K562 (cell line): ENCODE measurements at regions not wholly inside any gene's neighbourhood (a gene's known extent, or its start where the extent isn't known, plus 50 kb on each side); places are given as distances from the start of the nearest gene placed in this dataset.

Experiments
- ATAC-seq: fragments of 200-7000 bp; cut with Tn5 transposase; 3 replicates; pipeline ENCODE4 v1.9.1; 2020; ENCODE audit warnings: moderate library complexity
- BruUV-seq: library from RNA; stranded (reverse); fragments of 400-500 nt; replicated peaks from 2 replicates; lab custom pipeline; 2021; lab: Mats Ljungman, UMichigan
- CTCF ChIA-PET: fragments of 300-600 bp; formaldehyde crosslinking; extraction: SDS; loops from one replicate; lab custom pipeline; 2021; ENCODE audit warnings: low intra/inter-chr PET ratio; lab: Yijun Ruan, JAX
- POLR2A ChIA-PET: fragments of 300-600, 350-650 bp; sonication (Branson Sonifier 250); formaldehyde crosslinking; extraction: SDS; loops from one replicate; lab custom pipeline; 2021; ENCODE audit warnings: antibody characterized with exemption, inconsistent platforms; lab: Yijun Ruan, JAX
- DNase-seq, 4 experiments: peaks; one replicate each; pipeline versions ENCODE4 v3.0.0 to v3.0.0-alpha.2; 2011 to 2018; ENCODE audit warnings: low spot score in 3 of 4, mixed read lengths in 3 of 4; ENCODE audit errors: extremely low read depth in 1 of 4
- FAIRE-seq: peaks from 2 replicates; lab custom pipeline; 2011; peaks lifted over from hg19 to GRCh38; lab: Jason Lieb, UNC
- H2AFZ ChIP-seq: 2 replicates; pipeline ENCODE4 v1.6.0; 2011; ENCODE audit warnings: low read depth, low read length, control low read depth, inconsistent platforms
- H3K27ac ChIP-seq: fragments of 200-600 bp; 3 replicates; pipeline ENCODE4 v1.8.0; 2011; ENCODE audit warnings: low read depth, mild to moderate bottlenecking, control low read depth, inconsistent platforms, low read length, moderate library complexity, mixed read lengths; ENCODE audit errors: extremely low read depth
- H3K27me3 ChIP-seq, 2 experiments: fragments of 300-600 bp in 1 of 2; 2 replicates in 1 of 2; 3 replicates in 1 of 2; pipeline versions ENCODE4 v1.6.0 to v1.8.0; 2011; ENCODE audit warnings: inconsistent platforms in 2 of 2, low read length in 2 of 2, mild to moderate bottlenecking in 1 of 2, mixed read lengths in 1 of 2, moderate library complexity in 1 of 2; ENCODE audit not compliant: control insufficient read depth in 2 of 2, insufficient read depth in 2 of 2
- H3K36me3 ChIP-seq: fragments of 300-600 bp; 3 replicates; pipeline ENCODE4 v1.8.0; 2011; ENCODE audit warnings: mild to moderate bottlenecking, low read length, inconsistent platforms; ENCODE audit not compliant: control insufficient read depth, insufficient read depth
- H3K4me1 ChIP-seq, 2 experiments: fragments of 200-600 bp in 1 of 2; replicated peaks in 1 of 2; 2 replicates in 1 of 2; 3 replicates in 1 of 2; pipeline versions ENCODE4 v1.5.1 to v1.8.0; 2011; ENCODE audit warnings: inconsistent platforms in 2 of 2, low read length in 2 of 2, mild to moderate bottlenecking in 1 of 2, mixed read lengths in 1 of 2, moderate library complexity in 1 of 2; ENCODE audit not compliant: control insufficient read depth in 2 of 2, insufficient read depth in 2 of 2
- H3K4me2 ChIP-seq: 2 replicates; pipeline ENCODE4 v1.6.1; 2011; ENCODE audit warnings: low read length, control low read depth, inconsistent platforms, mixed read lengths; ENCODE audit not compliant: insufficient read depth
- H3K4me3 ChIP-seq: fragments of 200-600 bp; sonication (generic), shearing (Covaris generic); 2 replicates; pipeline ENCODE4 v1.5.1; 2016; ENCODE audit warnings: control low read depth, inconsistent platforms
- H3K79me2 ChIP-seq: fragments of 200-600 bp; 3 replicates; pipeline ENCODE4 v1.8.0; 2011; ENCODE audit warnings: low read length, inconsistent platforms; ENCODE audit not compliant: control insufficient read depth, insufficient read depth
- H3K9ac ChIP-seq, 2 experiments: 2 replicates each; pipeline versions ENCODE4 v1.6.0 to v1.6.1; 2011; ENCODE audit warnings: low read depth in 2 of 2, low read length in 2 of 2, control low read depth in 1 of 2, inconsistent platforms in 1 of 2, mild to moderate bottlenecking in 1 of 2, mixed read lengths in 1 of 2; ENCODE audit not compliant: insufficient read depth in 1 of 2
- H3K9me1 ChIP-seq: one replicate; pipeline ENCODE4 v1.6.0; 2011; ENCODE audit warnings: inconsistent platforms, mild to moderate bottlenecking, low read length, moderate library complexity; ENCODE audit not compliant: control insufficient read depth, insufficient read depth
- H3K9me3 ChIP-seq: replicated peaks from 2 replicates; pipeline ENCODE4 v1.5.1; 2011; ENCODE audit warnings: low read depth, low read length, inconsistent platforms; ENCODE audit not compliant: control insufficient read depth, insufficient read depth
- H4K20me1 ChIP-seq: replicated peaks from 2 replicates; pipeline ENCODE4 v1.6.1; 2011; ENCODE audit warnings: low read length, inconsistent platforms, mixed read lengths; ENCODE audit not compliant: control insufficient read depth, insufficient read depth
- ARID1B ChIP-seq: fragments of 450-650 bp; IDR thresholded peaks from 2 replicates; pipeline ENCODE4 v1.6.1; 2016; ENCODE audit warnings: antibody characterized with exemption, mild to moderate bottlenecking, inconsistent platforms
- CC2D1A ChIP-seq: fragments of 450-650 bp; IDR thresholded peaks from 2 replicates; pipeline ENCODE4 v1.6.1; 2017; ENCODE audit warnings: mild to moderate bottlenecking
- CEBPG ChIP-seq, 3 experiments: fragments of 200-800 bp in 1 of 3; sonication (Bioruptor generic) in 1 of 3; sonication (generic) in 1 of 3; formaldehyde crosslinking in 1 of 3; IDR thresholded peaks in 2 of 3; conservative IDR thresholded peaks in 1 of 3; 2 replicates each; pipeline versions ENCODE4 v1.6.1 to v1.8.0; 2016 to 2022; ENCODE audit warnings: missing compliant biosample characterization in 2 of 3, missing genetic modification characterization in 2 of 3, mild to moderate bottlenecking in 1 of 3, missing genetic modification reagents in 1 of 3
- CREB1 ChIP-seq, 2 experiments: sonication (generic) in 1 of 2; formaldehyde crosslinking in 1 of 2; IDR thresholded peaks; 2 replicates each; pipeline versions ENCODE4 v1.6.1 to v1.8.0; 2012 to 2022; ENCODE audit warnings: inconsistent platforms in 1 of 2, mild to moderate bottlenecking in 1 of 2, missing genetic modification reagents in 1 of 2, moderate library complexity in 1 of 2
- EHMT2 ChIP-seq: fragments of 450-650 bp; IDR thresholded peaks from 2 replicates; pipeline ENCODE4 v1.6.1; 2018; ENCODE audit warnings: antibody characterized with exemption
- ELF4 ChIP-seq: fragments of 450-650 bp; formaldehyde crosslinking; IDR thresholded peaks from 2 replicates; pipeline ENCODE4 v1.4.0; 2022; ENCODE audit warnings: missing genetic modification characterization
- FOXJ2 ChIP-seq: fragments of 200-800 bp; sonication (Bioruptor generic); IDR thresholded peaks from 2 replicates; pipeline ENCODE4 v1.6.1; 2016; ENCODE audit warnings: missing genetic modification characterization, missing compliant biosample characterization
- FOXJ3 ChIP-seq: sonication (generic); formaldehyde crosslinking; IDR thresholded peaks from 2 replicates; pipeline ENCODE4 v1.4.0; 2020; ENCODE audit warnings: mild to moderate bottlenecking, missing genetic modification reagents
- FUS ChIP-seq: fragments of 200-400 bp; formaldehyde crosslinking; optimal IDR thresholded peaks from 2 replicates; pipeline ENCODE3; 2017; ENCODE audit warnings: low read depth, low read length
- IRF2 ChIP-seq: sonication (generic); formaldehyde crosslinking; IDR thresholded peaks from 2 replicates; pipeline ENCODE4 v1.8.1; 2022; ENCODE audit warnings: mild to moderate bottlenecking, missing genetic modification reagents
- MAZ ChIP-seq, 2 experiments: fragments of 450-650 bp in 1 of 2; sonication (generic) in 1 of 2; formaldehyde crosslinking; IDR thresholded peaks in 1 of 2; conservative IDR thresholded peaks in 1 of 2; 2 replicates each; pipeline versions ENCODE4 v1.4.0 to v1.5.0; 2020; ENCODE audit warnings: mild to moderate bottlenecking in 1 of 2, missing genetic modification reagents in 1 of 2
- NR2F6 ChIP-seq: fragments of 450-650 bp; formaldehyde crosslinking; IDR thresholded peaks from 2 replicates; pipeline ENCODE4 v1.4.0; 2020; ENCODE audit warnings: mild to moderate bottlenecking
- RHOXF2B ChIP-seq: fragments of 250-450 bp; sonication (Bioruptor Pico); conservative IDR thresholded peaks from 2 replicates; pipeline ENCODE4 v1.5.1; 2021
- ZNF347 ChIP-seq: fragments of 450-650 bp; formaldehyde crosslinking; IDR thresholded peaks from 2 replicates; pipeline ENCODE4 v1.4.0; 2020; ENCODE audit warnings: low read depth, mild to moderate bottlenecking, moderate library complexity
- ZSCAN29 ChIP-seq: fragments of 450-650 bp; IDR thresholded peaks from 2 replicates; pipeline ENCODE4 v1.6.1; 2017
- WGBS: fragments of 100-300 bp; shearing (Covaris generic); methylation state at CpG from one replicate; pipeline ENCODE4 v1.1.6; 2016; ENCODE audit warnings: low coverage, mixed read lengths; ENCODE audit not compliant: insufficient coverage; ENCODE audit errors: missing lambda C conversion rate; 5-methylcytosine and 5-hydroxymethylcytosine counted together
- in situ Hi-C: fragments of 300-500 bp; cut with MboI; formaldehyde crosslinking; loops from 4 replicates; pipeline ENCODE4 v1.15.0; 2018; ENCODE audit warnings: inconsistent platforms, mixed read lengths
- intact Hi-C: fragments of 100-400 bp; cut with micrococcal nuclease; formaldehyde crosslinking; loops from 2 replicates; pipeline ENCODE4 v1.14.2; 2022

GRCh38 chr15:26020871-26021270 is 157.7 kb upstream of the ATP10A start:
- H3K27me3 ChIP-seq = peaks cover 0 to 14% of the 10 kb centered on the region in 2 experiments; a peak in 2 of 5 replicates
- in situ Hi-C loops = no loop called here
- ATAC-seq = no peak
- no peak overlapping the region for H3K4me3 ChIP-seq
- H2AFZ ChIP-seq = no peak overlapping the region
- H3K79me2 ChIP-seq = no peaks in the 10 kb centered on the region
- no peak overlapping the region for H3K27ac ChIP-seq
- ChIA-PET POLR2A (interaction anchor here (0.6 kb wide), 1 partner anchor 537 kb away, joined by 3 read pairs; no protein-coding TSS in a partner anchor), CTCF (no interaction called here)
- BruUV-seq = no TSS peak
- 3% methylated on average over 8 of the region's 8 CpGs for WGBS
- H3K9me3 ChIP-seq = no peaks in the 10 kb centered on the region
- H3K9me1 ChIP-seq = no peaks in the 10 kb centered on the region
- H3K9ac ChIP-seq = no peak overlapping the region
- no peaks in the 10 kb centered on the region for H3K36me3 ChIP-seq
- TF ChIP-seq FUS = no peak
- no peak for TF ChIP-seq ZSCAN29
- TF ChIP-seq EHMT2 = no peak
- TF ChIP-seq CREB1 (IDR thresholded peaks at IDR 0.05) = no peak
- TF ChIP-seq CREB1 (CRISPR knock-in tag; IDR thresholded peaks at IDR 0.05) = no peak
- no peak for TF ChIP-seq ELF4 (CRISPR knock-in tag)
- no peak for TF ChIP-seq IRF2
- TF ChIP-seq ZNF347 (CRISPR knock-in tag) = no peak
- TF ChIP-seq CEBPG (CRISPR knock-in tag; IDR thresholded peaks at IDR 0.05) = no peak
- TF ChIP-seq CEBPG (tag; conservative IDR thresholded peaks at IDR 0.05 in 1 of 2, IDR thresholded peaks at IDR 0.05 in 1 of 2) = no peak
- TF ChIP-seq FOXJ3 (CRISPR knock-in tag) = no peak
- no peak for TF ChIP-seq RHOXF2B (CRISPR knock-in tag)
- no peak for TF ChIP-seq NR2F6 (CRISPR knock-in tag)
- TF ChIP-seq FOXJ2 = no peak
- no peak for TF ChIP-seq ARID1B
- TF ChIP-seq MAZ (CRISPR knock-in tag; conservative IDR thresholded peaks at IDR 0.05 in 1 of 2, IDR thresholded peaks at IDR 0.05 in 1 of 2) = no peak
- TF ChIP-seq CC2D1A = no peak
- TF ChIP-seq, all 486 proteins: peak for 0
- Histone ChIP-seq H4K20me1 (no peaks in the 10 kb centered on the region), H3K4me1 (no peaks in the 10 kb centered on the region), H3K4me2 (no peak overlapping the region)
- FAIRE-seq = no peak
- DNase-seq = no peak
- intact Hi-C loops = no loop called here
